Astrocyte of the spinal cord (primary cell): ENCODE measurements at regions not wholly inside any gene's neighbourhood (a gene's known extent, or its start where the extent isn't known, plus 50 kb on each side); places are given as distances from the start of the nearest gene placed in this dataset.

Source experiments
- DNase-seq: peaks from one replicate; pipeline ENCODE4 v3.0.0; 2011; ENCODE audit warnings: low read depth, low spot score
- H3K4me3 ChIP-seq: 2 replicates; pipeline ENCODE4 v1.5.1; 2011; ENCODE audit warnings: low read depth, mild to moderate bottlenecking, low read length, moderate library complexity
- CTCF ChIP-seq: IDR thresholded peaks from 2 replicates; pipeline ENCODE4 v1.5.1; 2012; ENCODE audit warnings: low read depth, mild to moderate bottlenecking, low read length, inconsistent platforms
- in situ Hi-C: cut with HindIII; loops from 2 replicates; pipeline ENCODE4 v1.10.0; 2017; ENCODE audit warnings: low sequenced_read_pairs

GRCh38 chr5:30850866-30851265 is 342.6 kb upstream of the CDH6 start:
- no peak for TF ChIP-seq CTCF
- no peak for DNase-seq
- in situ Hi-C loops: no loop called here
- no peak overlapping the region for H3K4me3 ChIP-seq

- TF ChIP-seq CTCF: no peak
These were observed 343.4 kb upstream of the CDH6 start for GRCh38 chr5:30849931-30850710.

GRCh38 chr5:30846171-30846570 is 347.3 kb upstream of the CDH6 start:
- no peak for TF ChIP-seq CTCF
- peak; percentile 29 for DNase-seq
- no peak overlapping the region for H3K4me3 ChIP-seq
- in situ Hi-C loops: no loop called here

More at GRCh38 chr5:30849931-30850710, 343.4 kb upstream of the CDH6 start:
- peak; percentile 98 for DNase-seq
- in situ Hi-C loops: no loop called here
- no peak overlapping the region for H3K4me3 ChIP-seq

GRCh38 chr5:30845194-30845593 is 348.3 kb upstream of the CDH6 start:
- no peak overlapping the region for H3K4me3 ChIP-seq
- TF ChIP-seq CTCF: no peak
- no peak for DNase-seq
- in situ Hi-C loops: no loop called here

GRCh38 chr5:30843541-30843940 is 349.9 kb upstream of the CDH6 start:
- H3K4me3 ChIP-seq: no peak overlapping the region
- in situ Hi-C loops: no loop called here
- no peak for DNase-seq
- no peak for TF ChIP-seq CTCF

- in situ Hi-C loops: no loop called here
- no peak for DNase-seq
- TF ChIP-seq CTCF: no peak
- H3K4me3 ChIP-seq: no peak overlapping the region
These were observed 353.5 kb upstream of the CDH6 start for GRCh38 chr5:30839956-30840355.
